ENCODE measurements at regions not wholly inside any gene's neighbourhood (a gene's known extent, or its start where the extent isn't known, plus 50 kb on each side); places are given as distances from the start of the nearest gene placed in this dataset.
A peak's percentile ranks its signal among the peaks of the same experiment; 100 is the strongest.

DNA sequence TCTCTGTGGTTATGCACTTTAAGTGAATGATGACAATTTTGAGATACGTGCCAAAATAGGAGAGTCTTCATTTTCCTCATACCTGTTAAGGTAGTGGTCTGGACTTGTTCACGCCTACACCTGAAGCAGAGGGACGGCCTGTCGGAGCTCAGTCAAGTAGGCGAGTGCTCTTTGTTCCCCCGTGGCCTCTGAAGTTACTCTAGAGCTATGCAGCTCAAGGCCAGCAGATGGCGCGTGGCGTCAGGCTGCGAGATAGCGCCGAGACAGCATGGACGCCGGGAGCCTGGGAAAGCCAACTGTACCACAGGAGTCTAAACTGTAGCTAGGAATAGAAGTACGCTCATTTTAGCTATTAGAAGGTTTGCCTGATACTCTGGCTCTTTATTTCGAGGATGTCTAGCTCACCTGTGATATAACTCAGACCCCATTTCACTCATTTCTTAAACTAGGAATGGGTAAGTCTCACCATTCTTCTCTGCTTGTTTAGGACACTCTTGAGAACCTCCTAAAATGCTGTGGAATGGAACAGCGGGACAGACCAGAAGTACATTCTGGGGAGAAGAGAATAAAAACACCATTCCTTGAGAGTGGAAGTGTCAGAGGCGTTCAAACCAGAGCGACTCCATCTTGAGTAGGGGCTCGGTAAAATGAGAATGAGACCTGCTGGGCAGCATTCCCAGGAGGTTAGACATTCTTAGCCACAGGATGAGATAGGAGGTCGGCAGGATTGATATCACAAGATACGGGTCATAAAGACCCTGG lies 267.4 kb upstream of the HMGA2 start:
- peak; percentile 87 for DNase-seq

DNA sequence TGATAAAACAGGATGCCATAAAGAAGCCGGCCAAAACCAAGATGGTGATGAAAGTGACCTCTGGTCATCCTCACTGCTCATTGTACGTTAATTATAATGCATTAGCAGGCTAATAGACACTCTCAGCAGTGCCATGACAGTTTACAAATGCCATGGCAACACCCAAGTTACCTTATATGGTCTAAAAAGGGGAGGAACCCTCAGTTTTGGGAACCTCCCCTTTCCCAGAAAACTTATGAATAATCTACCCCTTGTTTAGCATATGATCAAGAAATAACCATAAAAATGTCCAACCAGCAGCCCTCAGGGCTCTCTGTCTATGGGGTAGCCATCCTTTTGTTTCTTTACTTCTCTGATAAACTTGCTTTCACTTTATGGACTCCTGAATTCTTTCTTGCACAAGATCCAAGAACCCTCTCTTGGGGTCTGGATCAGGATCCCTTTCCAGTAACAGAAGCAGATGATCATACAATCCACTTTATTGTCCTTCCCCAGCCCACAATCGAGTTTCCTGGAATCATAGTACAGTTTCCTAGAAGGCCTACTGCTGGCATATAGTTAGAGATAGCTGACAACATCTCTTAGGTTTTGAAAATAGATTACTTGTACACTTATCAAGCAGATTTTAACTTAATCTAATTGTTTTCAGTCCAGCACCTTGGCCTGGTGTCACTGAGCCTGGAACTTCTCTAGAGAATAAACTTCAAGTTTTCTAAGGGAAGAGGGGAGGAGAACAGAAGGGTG lies 266.7 kb upstream of the HMGA2 start:
- peak; percentile 43 for DNase-seq

DNA sequence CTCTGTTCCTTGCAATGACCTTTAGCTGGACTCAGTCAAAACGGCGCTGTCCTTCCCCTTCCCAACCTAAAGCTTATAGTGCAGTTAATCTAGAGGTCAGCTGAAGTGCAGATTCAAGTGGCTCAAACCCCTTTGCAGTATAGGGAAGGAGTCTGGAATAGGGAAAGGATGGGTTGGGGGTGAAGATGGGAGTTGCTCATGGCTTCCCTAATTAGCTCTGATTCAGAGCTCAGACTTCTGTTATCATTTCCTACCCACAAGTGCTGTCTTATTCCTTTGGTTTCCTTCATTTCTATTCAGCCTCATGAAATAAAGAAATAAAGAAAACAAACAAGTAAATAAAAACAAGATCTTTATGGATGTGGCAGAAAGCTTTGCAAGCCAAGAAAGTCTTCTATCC lies 264.0 kb upstream of the HMGA2 start:
- no peak for DNase-seq

DNA sequence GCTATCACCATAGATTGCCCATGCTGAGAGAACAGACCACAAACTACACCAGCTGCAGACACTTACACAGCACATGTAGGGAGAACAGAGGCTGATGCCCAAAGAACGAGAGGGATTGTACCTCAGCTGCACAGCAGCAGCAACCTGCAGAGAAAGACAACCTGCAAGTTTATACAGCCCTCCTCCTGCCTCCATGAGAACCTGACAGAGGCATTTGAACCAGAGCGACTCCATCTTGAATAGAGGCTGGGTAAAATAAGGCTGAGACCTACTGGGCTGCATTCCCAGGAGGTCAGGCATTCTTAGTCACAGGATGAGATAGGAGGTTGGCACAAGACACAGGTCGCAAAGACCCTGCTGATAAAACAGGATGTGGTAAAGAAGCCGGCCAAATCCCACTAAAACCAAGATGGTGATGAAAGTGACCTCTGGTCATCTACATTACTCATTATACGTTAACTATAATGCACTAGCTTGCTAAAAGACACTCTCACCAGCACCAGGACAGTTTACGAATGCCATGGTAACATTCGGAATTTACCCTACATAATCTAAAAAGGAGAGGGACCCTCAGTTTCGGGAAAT lies 262.4 kb upstream of the HMGA2 start:
- DNase-seq = no peak

DNA sequence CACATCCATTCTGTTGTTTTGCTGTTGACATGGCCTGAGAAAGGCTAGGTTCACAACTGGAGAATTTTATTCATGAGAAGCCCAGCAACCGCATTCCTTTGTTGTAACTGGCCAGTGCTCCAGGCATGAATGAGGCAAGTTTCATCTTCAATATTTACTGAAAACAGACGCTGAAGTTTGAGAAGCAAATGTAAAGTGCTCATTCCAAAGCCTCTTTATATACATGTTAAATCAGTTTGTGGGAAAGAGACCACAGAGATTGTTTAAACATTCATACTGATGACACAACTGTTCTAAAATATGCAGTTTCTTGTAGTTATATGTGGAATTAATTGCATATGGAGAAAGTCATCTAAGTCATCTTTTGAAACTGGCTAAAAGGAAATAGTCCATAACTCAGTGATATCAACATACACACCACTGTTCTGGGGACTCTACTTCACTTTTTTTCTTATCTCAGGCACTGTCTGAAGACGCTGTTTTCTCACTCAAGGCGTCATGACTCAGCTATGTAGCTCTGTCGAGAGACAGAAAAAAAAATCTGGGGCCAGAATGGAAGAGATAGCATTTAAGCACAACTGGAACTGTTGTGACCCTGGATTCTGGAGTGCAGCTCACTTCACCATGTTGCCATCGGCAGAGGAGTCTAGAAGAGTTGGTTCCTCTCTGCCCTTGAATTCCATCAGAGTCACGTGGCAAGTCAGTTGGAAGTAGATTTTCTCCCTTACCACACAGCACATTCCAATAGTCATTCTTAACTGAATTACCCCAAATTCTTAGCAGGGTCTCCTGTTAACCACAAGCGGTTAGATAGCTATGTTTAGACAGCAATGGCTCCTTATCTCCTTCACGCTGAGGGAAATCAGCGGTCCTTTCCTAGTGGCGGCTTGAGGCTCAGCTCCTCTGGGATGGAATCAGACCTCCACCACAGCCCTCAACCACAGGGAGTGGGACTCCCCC lies 258.4 kb upstream of the HMGA2 start:
- DNase-seq = no peak

DNA sequence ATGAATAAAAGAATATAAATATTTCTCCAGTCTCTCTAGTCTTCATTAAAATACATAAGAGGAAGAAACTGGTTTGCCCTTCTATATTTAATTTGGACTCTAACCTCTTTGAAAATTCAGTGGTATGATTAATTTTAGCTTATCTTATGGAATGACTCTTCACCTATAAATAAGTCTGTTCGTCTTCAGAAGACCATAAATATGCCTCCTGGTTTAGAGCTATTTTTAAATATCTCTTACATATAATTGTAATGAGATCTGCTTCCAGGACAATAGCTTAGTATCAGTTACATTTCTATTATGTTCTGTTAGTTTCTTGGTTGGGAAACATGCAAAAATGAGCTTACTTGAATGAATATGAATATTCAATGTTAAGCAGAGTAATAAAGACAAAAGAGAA lies 257.5 kb upstream of the HMGA2 start:
- DNase-seq = no peak

DNA sequence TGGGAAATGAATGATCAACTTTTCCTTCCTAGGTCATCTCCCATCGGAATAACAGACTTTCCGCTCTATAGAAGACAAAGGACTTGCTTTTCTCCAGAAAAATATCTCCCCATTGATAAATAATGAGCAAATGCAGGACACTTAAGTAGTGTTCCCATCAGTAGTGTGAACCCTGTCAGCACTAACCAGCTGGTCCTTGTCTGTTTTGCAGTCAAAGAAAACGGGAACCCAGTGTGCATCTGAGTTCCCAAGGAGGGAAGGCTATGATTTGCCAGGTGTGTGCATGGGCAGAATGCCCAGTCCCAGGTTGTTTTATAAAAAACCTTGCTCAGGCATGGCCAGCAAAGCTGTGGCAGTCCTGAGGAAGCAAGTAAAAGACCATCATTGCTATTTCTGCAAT lies 256.5 kb upstream of the HMGA2 start:
- no peak for DNase-seq

DNA sequence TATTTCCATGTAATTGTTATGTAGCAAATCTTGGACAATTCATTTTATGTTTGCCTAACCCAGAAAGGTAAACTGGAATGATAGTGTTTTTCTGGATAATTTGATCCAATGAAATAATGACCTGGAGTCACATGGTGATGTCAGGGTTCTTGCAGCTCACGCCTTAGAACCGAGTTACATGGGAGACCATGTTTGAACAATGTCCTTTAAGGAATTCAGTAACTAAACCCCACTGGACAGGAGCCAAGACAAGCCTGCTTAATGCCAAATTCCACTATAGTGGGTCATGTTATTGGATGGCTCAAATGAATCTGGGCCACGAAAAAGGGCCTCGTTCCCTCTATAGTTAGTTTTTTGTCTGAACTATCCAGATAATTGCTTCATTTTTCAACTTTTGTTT lies 255.8 kb upstream of the HMGA2 start:
- DNase-seq = no peak

DNA sequence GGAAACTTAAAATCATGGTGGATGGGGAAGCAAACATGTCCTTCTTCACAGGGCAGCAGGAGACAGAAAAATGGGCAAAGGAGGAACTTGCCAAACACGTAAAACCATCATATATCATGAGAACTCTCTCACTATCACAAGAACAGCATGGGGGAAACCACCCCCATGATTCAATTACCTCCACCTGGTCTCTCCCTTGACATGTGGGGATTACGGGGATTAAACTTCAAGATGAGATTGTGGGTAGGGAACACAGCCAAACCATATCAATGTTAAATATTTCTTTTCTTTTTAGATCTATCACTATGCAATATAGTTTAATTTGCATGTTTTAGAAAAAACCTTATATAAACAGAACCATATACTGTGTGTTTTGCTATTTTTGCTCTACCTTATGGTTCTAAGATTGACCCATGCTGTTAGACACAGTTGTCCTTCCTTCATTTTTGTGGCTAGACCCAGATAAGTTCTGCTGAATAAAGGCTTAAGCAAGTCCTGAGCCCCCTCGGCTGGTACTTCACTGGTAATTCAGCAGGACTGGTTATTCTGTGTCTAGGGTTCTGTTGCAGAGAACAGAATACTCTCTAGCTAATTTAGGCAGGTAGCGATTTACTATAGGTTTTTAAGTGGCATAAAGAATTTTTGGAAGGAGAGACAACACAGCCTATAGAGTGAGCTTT lies 253.7 kb upstream of the HMGA2 start:
- DNase-seq = no peak

DNA sequence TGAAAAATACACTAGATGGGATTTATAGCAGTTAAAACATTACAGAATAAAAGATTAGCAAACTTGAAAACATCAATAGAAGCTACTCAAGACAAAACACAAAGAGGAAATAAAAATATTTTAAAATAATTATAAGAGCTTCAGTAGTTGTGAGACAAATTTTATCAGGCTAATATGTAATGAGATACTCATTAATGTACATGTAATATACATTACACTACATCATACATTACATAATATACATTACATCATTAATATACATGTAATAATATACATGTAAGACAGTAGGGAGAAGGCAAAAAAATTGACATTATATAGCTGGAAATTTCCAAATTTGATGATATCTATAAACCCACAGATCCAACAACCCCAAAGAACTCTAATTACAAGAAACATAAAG lies 249.4 kb upstream of the HMGA2 start:
- no peak for DNase-seq

DNA sequence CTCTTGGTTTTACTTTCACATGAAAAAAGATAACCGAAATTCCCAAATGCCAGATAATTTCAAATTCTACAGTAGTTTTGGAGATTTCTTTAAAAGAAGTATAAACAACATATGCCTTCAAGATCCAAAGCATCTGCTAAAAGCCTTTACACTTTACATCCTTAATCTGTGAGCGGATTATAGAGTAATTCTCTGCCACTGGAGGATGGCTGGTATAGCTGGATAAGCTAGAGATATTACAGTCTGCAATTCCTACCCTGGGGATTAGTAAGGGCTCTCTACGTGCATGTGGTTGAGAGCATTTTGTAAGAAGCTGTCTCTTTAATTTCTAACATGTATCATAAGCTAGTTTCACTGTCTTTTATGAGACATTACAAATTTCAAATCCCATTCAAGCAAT lies 240.3 kb upstream of the HMGA2 start:
- DNase-seq = no peak

DNA sequence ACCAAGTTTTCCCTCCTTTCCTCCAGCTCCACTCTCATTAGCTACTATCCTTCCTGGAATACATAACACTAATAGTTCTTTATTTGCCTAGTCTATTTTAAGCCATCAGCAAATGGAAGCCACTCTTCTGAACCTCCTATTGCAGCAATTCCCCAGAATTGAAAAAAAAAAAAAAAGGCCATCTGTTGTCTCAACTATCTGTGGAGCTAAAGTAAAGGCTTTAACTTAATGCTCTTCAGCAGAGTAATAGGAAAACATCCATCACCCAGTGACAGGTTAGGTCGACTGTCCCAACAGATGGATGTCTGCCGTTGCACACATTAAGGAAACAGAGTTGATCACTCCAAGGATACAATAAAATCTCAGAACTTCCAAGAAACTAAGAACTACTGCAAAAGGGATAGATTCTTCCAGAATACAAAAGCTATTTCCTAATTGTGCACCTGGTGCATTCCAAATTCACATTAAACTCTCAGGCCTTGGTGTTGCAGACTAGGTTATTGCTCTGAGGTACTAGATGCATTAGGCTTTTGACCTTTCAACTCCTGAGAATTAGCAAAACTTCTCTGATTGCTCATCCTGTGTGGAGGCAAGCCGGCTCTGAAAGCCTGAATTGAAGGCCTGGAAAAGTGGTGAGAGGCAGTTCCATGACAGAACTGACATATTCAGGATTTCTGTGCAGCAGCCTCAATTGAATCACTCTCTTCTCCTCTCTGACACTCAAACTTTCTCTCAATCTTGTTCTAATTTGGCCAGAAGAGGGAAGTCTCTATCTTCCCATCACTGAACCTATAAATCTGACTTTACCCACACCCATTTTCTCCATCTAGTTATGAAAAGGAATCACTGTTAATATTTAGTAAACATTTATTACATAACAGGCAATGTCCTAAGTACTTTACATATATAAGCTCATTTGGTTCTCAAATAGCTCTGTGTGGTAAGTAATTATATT lies 238.4 kb upstream of the HMGA2 start:
- DNase-seq = no peak

DNA sequence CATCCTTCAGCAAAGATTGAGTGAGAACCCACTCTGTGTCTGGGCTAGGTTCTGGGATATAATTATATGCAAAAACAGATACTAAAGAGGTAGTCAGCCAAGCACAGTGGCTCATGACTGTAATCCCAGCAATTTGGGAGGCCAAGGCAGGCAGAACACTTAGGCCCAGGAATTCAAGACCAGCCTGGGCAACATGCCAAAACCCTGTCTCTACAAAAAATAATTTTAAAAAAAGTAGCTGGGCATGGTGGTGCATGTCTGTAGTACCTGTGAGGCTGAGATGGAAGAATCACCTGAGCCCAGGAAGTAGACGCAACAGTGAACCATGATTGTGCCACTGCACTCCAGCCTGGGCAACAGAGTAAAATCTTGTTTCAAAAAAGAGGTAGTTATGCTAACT lies 237.5 kb upstream of the HMGA2 start:
- DNase-seq = no peak

DNA sequence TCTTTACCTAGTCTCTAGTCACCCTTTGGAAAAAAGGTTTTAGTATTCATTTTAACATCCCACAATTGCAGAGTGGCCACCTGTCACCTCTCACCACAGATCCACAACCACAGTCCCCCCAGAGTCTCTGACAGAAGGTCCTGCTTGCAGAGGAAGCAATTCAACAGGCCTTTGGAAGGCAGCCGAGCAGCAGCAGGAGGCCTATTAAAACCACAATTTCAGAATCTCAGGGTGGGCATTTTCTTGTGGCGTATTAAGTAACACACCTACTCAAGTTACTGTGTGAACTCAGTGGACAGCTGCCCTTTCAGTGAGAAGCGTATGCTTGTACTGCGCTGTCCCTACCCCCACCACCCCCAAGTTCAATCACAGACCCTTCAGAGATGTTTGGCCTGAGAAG lies 234.0 kb upstream of the HMGA2 start:
- DNase-seq = peak; percentile 35

DNA sequence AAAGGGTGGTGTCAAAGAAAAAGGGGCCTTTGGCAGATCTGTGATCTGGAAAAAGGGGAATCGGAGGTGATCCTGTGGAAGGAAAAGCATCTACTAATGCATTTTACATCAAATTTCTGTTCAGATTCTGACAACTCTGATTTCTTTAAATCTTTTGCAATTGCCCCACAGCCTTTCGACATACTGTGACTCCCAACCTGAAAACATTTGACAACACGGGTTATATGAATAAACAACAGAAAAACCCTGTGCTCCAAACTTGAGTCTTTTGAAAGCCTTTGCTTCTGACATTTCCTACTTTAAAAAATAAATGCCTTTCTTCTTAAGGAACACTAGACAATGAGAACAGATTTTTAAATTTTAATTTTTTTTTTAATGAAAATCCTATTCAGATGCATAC lies 231.9 kb upstream of the HMGA2 start:
- no peak for DNase-seq

DNA sequence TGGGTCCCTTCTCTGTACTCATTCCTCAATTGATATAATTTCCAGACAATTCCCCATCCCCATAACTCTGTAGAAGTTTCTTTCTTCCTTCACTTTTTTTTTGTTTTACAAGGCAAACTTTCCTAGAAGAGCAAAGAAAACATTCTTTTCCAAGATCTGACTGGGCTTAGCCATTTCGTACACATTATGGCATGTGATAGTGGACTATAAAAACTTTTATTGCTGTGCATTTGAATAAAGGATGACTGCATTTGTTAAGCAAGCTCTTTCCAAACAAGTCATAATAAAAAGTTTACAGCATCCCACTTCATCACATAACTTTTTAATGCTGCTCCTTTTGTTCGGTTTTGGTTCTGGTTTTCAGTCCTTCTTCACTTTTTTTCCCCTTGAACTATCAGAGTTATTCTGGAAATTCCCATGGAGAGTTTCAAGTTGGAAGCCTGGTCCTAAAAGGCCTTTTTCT lies 231.0 kb upstream of the HMGA2 start:
- no peak for DNase-seq

DNA sequence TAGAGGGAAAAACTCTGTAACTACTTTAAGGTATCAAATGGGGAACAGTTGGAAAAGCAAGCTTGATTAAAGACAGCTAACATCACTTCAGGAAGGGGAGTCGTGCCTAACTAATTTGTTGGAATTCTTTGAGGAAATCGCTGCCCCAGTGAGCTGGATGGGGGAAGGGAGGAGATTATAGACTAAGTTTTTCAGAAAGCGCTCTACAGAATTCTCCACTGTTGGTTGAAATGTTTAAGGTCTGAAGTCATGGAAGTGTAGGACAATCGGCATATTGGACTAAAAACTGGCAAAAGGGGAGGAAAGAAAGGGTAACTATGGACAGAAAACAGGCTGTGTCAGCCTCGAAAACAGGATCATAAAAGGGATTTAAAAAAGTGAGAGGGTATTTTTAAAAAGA lies 229.9 kb upstream of the HMGA2 start:
- no peak for DNase-seq

DNA sequence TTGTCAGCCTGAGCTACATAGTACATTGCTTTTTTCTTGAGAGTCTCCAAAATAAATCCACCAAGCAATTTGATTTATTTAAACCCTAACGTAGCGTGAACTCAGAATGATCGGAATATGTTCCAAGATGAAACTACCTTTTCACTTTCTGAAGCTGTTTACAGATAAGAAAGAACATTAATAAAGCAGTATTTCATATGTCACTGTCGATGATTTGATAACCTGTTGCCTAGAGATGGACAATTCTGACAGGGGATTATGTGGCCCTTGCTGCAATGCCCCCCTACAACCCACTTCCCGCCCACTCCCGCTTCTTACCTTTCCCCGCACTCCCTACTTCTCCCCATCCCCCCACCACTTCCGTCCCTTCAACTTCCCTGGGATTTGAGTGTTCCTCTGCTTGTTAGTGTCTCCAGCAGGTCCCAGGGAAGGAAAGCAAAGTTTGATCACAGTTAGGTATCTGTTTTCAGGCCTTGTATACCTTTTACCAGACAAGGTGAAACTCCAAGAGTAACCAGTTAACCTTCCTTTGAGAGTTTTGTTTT lies 229.2 kb upstream of the HMGA2 start:
- no peak for DNase-seq

DNA sequence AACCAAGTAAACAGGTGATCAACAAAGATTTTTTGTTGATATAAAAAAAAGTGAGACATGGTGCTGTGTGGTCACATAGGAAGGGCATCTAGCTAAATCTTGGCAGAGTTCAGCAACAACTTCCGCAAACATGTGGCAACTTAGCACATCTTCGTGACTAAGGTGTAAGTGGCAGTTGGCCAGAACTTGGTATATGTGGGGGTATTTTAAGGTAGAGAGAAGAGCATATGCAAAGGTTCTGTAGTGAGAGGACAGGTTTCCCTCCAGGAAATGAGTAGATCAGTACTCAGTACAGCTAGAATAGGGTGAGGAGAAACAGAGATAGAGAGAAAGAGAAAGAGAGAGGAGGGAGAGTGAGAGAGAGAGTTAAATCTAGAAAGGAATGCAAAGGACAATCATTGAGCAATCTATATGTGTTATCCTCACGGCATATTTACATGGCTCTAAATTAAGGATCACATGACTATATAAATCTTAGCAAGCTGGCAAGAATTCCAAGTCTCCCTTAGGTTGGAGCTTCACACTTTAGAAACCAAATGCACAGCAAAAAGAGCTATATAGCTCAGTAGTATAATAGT lies 227.7 kb upstream of the HMGA2 start:
- DNase-seq = no peak

DNA sequence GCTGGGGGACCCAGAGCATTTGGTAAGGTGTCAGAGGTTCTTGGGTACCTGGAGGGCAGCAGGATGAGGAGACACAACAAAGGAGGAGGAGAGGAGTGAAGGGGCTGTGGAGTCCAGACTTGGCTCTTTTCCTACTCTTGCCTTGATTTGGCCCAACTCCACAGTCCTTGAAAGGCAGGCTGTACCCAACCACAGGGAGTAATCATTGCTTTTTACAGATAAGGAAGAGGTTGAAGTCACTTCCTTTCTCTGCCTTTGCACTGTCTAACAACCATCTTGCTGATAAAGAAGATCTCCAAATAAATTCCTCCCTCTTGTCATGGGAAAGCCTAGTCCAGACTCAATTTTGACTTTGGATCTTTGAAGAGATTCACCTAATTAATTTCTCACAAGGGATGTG lies 226.8 kb upstream of the HMGA2 start:
- no peak for DNase-seq

DNA sequence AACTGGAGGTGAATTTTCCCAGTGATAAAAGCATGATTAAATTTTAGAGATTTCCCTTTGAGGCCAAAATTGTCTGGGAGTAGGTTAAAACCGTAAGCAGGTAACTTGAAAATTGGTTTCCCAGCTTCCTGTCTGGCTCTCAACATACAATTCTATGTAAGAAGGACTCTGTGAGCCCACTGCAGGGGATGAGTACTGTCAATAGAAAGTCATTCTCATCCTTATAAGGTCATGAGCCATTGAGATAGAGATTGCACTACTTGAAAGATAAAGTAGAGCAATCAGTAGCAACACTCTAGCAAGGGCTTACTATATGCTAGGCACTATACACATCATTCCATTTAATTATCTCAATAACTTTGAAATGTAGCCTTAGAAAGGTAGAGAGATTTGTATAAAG lies 225.6 kb upstream of the HMGA2 start:
- no peak for DNase-seq

Data from femur (tissue), 1 donor.